Spleen (tissue), 7 donors: ENCODE measurements at regions not wholly inside any gene's neighbourhood (a gene's known extent, or its start where the extent isn't known, plus 50 kb on each side); places are given as distances from the start of the nearest gene placed in this dataset.

ENCODE experiments used
- CTCF ChIP-seq, 11 experiments: fragments of 200-600 bp in 7 of 11; fragments of 450-650 bp in 4 of 11; sonication (generic) in 4 of 11; IDR thresholded peaks in 8 of 11; conservative IDR thresholded peaks in 3 of 11; 1 replicate in 7 of 11; 2 replicates in 4 of 11; pipeline versions ENCODE4 v1.4.0 to v1.8.0; 2016 to 2021; ENCODE audit warnings: antibody characterized with exemption in 11 of 11, inconsistent platforms in 4 of 11, mild to moderate bottlenecking in 1 of 11
- POLR2A ChIP-seq, 3 donors: fragments of 450-650 bp; IDR thresholded peaks; one replicate each; pipeline ENCODE4 v1.5.1; 2017; ENCODE audit warnings: antibody characterized with exemption in 3 of 3, mild to moderate bottlenecking in 1 of 3
- donor health status: DM: no; HTN: no; CAD: no; lungs with moderate emphysema.
- donor health status: DM: no; HTN: no; CAD: no.
- donor health status: DM: no; HTN: no; CAD: no.

- TF ChIP-seq CTCF (IDR thresholded peaks at IDR 0.05 in 8 of 11, conservative IDR thresholded peaks at IDR 0.05 in 3 of 11) (no peak), POLR2A (IDR thresholded peaks at IDR 0.05) (no peak)
Observed at GRCh38 chr17:72192800-72193192, 72.0 kb downstream of the SOX9 start.
